ENCODE measurements at regions not wholly inside any gene's neighbourhood (a gene's known extent, or its start where the extent isn't known, plus 50 kb on each side); places are given as distances from the start of the nearest gene placed in this dataset.

DNA sequence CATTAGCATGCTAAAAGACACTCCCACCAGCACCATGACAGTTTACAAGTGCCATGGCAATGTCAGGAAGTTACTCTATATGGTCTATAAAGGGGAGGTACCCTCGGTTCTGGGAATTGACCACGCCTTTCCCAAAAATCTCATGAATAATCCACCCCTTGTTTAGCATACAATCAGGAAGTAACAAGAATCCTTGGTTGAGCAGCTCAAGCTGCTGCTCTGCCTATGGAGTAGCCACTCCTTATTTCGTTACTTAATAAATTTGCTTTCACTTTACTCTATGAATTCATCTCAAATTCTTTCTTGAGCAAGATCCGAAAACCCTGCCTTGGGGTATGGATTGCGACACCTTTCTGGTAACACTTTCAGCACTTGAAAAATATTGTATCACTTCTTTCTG lies 243.0 kb downstream of the BMP2 start:
- TF ChIP-seq EP300 (IDR thresholded peaks at IDR 0.05) (no peak), POLR2A (IDR thresholded peaks at IDR 0.05) (no peak)
- TF ChIP-seq, protein P1, sequence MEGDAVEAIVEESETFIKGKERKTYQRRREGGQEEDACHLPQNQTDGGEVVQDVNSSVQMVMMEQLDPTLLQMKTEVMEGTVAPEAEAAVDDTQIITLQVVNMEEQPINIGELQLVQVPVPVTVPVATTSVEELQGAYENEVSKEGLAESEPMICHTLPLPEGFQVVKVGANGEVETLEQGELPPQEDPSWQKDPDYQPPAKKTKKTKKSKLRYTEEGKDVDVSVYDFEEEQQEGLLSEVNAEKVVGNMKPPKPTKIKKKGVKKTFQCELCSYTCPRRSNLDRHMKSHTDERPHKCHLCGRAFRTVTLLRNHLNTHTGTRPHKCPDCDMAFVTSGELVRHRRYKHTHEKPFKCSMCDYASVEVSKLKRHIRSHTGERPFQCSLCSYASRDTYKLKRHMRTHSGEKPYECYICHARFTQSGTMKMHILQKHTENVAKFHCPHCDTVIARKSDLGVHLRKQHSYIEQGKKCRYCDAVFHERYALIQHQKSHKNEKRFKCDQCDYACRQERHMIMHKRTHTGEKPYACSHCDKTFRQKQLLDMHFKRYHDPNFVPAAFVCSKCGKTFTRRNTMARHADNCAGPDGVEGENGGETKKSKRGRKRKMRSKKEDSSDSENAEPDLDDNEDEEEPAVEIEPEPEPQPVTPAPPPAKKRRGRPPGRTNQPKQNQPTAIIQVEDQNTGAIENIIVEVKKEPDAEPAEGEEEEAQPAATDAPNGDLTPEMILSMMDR (IDR thresholded peaks at IDR 0.05) = no peak

Measured in sigmoid colon (tissue), 4 donors.